SJSA1 (cell line): ENCODE measurements at regions not wholly inside any gene's neighbourhood (a gene's known extent, or its start where the extent isn't known, plus 50 kb on each side); places are given as distances from the start of the nearest gene placed in this dataset.

ENCODE experiments used
- DNase-seq, 2 experiments: peaks; one replicate each; pipeline ENCODE4 v3.0.0-alpha.2; 2015 to 2020; ENCODE audit warnings: low spot score in 2 of 2, low read depth in 1 of 2
- H3K27ac ChIP-seq: fragments of 250-450 bp; sonication (Bioruptor Pico); 2 replicates; pipeline ENCODE4 v1.5.1; 2020; ENCODE audit warnings: mild to moderate bottlenecking, moderate library complexity
- H3K27me3 ChIP-seq: fragments of 250-450 bp; sonication (Bioruptor Pico); replicated peaks from 2 replicates; pipeline ENCODE4 v1.5.1; 2020; ENCODE audit warnings: mild to moderate bottlenecking, moderate library complexity
- H3K36me3 ChIP-seq: fragments of 250-450 bp; sonication (Bioruptor Pico); 2 replicates; pipeline ENCODE4 v1.5.1; 2020; ENCODE audit warnings: mild to moderate bottlenecking
- H3K4me1 ChIP-seq: fragments of 250-450 bp; sonication (Bioruptor Pico); replicated peaks from 2 replicates; pipeline ENCODE4 v1.6.1; 2021; ENCODE audit warnings: mild to moderate bottlenecking
- H3K4me3 ChIP-seq: fragments of 250-450 bp; sonication (Bioruptor Pico); 2 replicates; pipeline ENCODE4 v1.5.1; 2020; ENCODE audit warnings: mild to moderate bottlenecking
- H3K9me3 ChIP-seq: fragments of 250-450 bp; sonication (Bioruptor Pico); replicated peaks from 2 replicates; pipeline ENCODE4 v1.5.1; 2020; ENCODE audit warnings: mild to moderate bottlenecking

- DNase-seq = no peak
- H3K9me3 ChIP-seq = no peaks in the 10 kb centered on the region
- H3K27me3 ChIP-seq = no peaks in the 10 kb centered on the region
Observed at GRCh38 chr6:167502471-167502870, 177.6 kb downstream of the TTLL2 start.

GRCh38 chr6:167504385-167504961, 179.6 kb downstream of the TTLL2 start:
- no peaks in the 10 kb centered on the region for H3K9me3 ChIP-seq
- H3K4me1 ChIP-seq = no peaks in the 10 kb centered on the region
- H3K27ac ChIP-seq = no peak overlapping the region
- no peaks in the 10 kb centered on the region for H3K27me3 ChIP-seq
- no peak for DNase-seq
- H3K4me3 ChIP-seq = no peak overlapping the region
- no peaks in the 10 kb centered on the region for H3K36me3 ChIP-seq

More at GRCh38 chr6:167502471-167502870, 177.6 kb downstream of the TTLL2 start:
- H3K36me3 ChIP-seq = no peaks in the 10 kb centered on the region
- H3K27ac ChIP-seq = no peak overlapping the region
- peaks cover 4% of the 10 kb centered on the region for H3K4me1 ChIP-seq
- H3K4me3 ChIP-seq = no peak overlapping the region

- Histone ChIP-seq H3K27me3 (no peaks in the 10 kb centered on the region), H3K9me3 (no peaks in the 10 kb centered on the region)
Observed at GRCh38 chr6:167505199-167505598, 180.3 kb downstream of the TTLL2 start.

GRCh38 chr6:167505782-167506181, 180.9 kb downstream of the TTLL2 start:
- Histone ChIP-seq H3K36me3 (no peaks in the 10 kb centered on the region), H3K27me3 (no peaks in the 10 kb centered on the region), H3K4me3 (no peak overlapping the region), H3K9me3 (no peaks in the 10 kb centered on the region), H3K27ac (no peak overlapping the region), H3K4me1 (no peaks in the 10 kb centered on the region)
- no peak for DNase-seq

More at GRCh38 chr6:167505199-167505598, 180.3 kb downstream of the TTLL2 start:
- H3K4me3 ChIP-seq = no peak overlapping the region
- DNase-seq = no peak
- H3K27ac ChIP-seq = no peak overlapping the region
- H3K4me1 ChIP-seq = no peaks in the 10 kb centered on the region
- no peaks in the 10 kb centered on the region for H3K36me3 ChIP-seq

- DNase-seq = no peak
- H3K4me1 ChIP-seq = no peaks in the 10 kb centered on the region
- H3K36me3 ChIP-seq = no peaks in the 10 kb centered on the region
- no peaks in the 10 kb centered on the region for H3K9me3 ChIP-seq
- no peak overlapping the region for H3K27ac ChIP-seq
- no peak overlapping the region for H3K4me3 ChIP-seq
- H3K27me3 ChIP-seq = no peaks in the 10 kb centered on the region
Observed at GRCh38 chr6:167506443-167507301, 181.8 kb downstream of the TTLL2 start.

GRCh38 chr6:167507376-167507945, 182.6 kb downstream of the TTLL2 start:
- DNase-seq = no peak
- Histone ChIP-seq H3K9me3 (no peaks in the 10 kb centered on the region), H3K27ac (no peak overlapping the region), H3K27me3 (no peaks in the 10 kb centered on the region), H3K4me3 (no peak overlapping the region), H3K36me3 (no peaks in the 10 kb centered on the region), H3K4me1 (no peaks in the 10 kb centered on the region)

GRCh38 chr6:167508919-167509852, 184.3 kb downstream of the TTLL2 start:
- Histone ChIP-seq H3K27me3 (no peaks in the 10 kb centered on the region), H3K4me3 (no peak overlapping the region), H3K9me3 (no peaks in the 10 kb centered on the region), H3K36me3 (no peaks in the 10 kb centered on the region), H3K4me1 (no peaks in the 10 kb centered on the region), H3K27ac (no peak overlapping the region)
- no peak for DNase-seq

- no peak overlapping the region for H3K27ac ChIP-seq
- no peak for DNase-seq
- no peak overlapping the region for H3K4me3 ChIP-seq
- H3K36me3 ChIP-seq = no peaks in the 10 kb centered on the region
- H3K4me1 ChIP-seq = no peaks in the 10 kb centered on the region
- no peaks in the 10 kb centered on the region for H3K27me3 ChIP-seq
- no peaks in the 10 kb centered on the region for H3K9me3 ChIP-seq
Observed at GRCh38 chr6:167509853-167510220, 185.0 kb downstream of the TTLL2 start.

- no peak overlapping the region for H3K27ac ChIP-seq
- H3K9me3 ChIP-seq = no peaks in the 10 kb centered on the region
- no peak overlapping the region for H3K4me3 ChIP-seq
- no peaks in the 10 kb centered on the region for H3K27me3 ChIP-seq
- DNase-seq = no peak
- no peaks in the 10 kb centered on the region for H3K4me1 ChIP-seq
- no peaks in the 10 kb centered on the region for H3K36me3 ChIP-seq
Observed at GRCh38 chr6:167510648-167511047, 185.8 kb downstream of the TTLL2 start.

GRCh38 chr6:167512696-167513375, 187.9 kb downstream of the TTLL2 start:
- Histone ChIP-seq H3K4me3 (no peak overlapping the region), H3K9me3 (no peaks in the 10 kb centered on the region), H3K27me3 (no peaks in the 10 kb centered on the region), H3K36me3 (no peaks in the 10 kb centered on the region), H3K4me1 (no peaks in the 10 kb centered on the region), H3K27ac (no peak overlapping the region)
- DNase-seq = no peak

- DNase-seq = no peak
- Histone ChIP-seq H3K27me3 (no peaks in the 10 kb centered on the region), H3K4me3 (no peak overlapping the region), H3K9me3 (no peaks in the 10 kb centered on the region), H3K4me1 (no peaks in the 10 kb centered on the region; the same call in 1 of the 2 replicates), H3K27ac (no peak overlapping the region), H3K36me3 (no peaks in the 10 kb centered on the region)
Observed at GRCh38 chr6:167513778-167514177, 188.9 kb downstream of the TTLL2 start.

- no peaks in the 10 kb centered on the region for H3K9me3 ChIP-seq
- H3K27ac ChIP-seq = no peak overlapping the region
- DNase-seq = no peak
- no peaks in the 10 kb centered on the region for H3K36me3 ChIP-seq
- H3K4me3 ChIP-seq = no peak overlapping the region
- no peaks in the 10 kb centered on the region; the same call in 1 of the 2 replicates for H3K4me1 ChIP-seq
- H3K27me3 ChIP-seq = no peaks in the 10 kb centered on the region
Observed at GRCh38 chr6:167514524-167514923, 189.6 kb downstream of the TTLL2 start.

- Histone ChIP-seq H3K27me3 (no peaks in the 10 kb centered on the region), H3K9me3 (no peaks in the 10 kb centered on the region), H3K36me3 (no peaks in the 10 kb centered on the region), H3K27ac (no peak overlapping the region), H3K4me1 (no peaks in the 10 kb centered on the region; the same call in 1 of the 2 replicates), H3K4me3 (no peak overlapping the region)
- no peak for DNase-seq
Observed at GRCh38 chr6:167515873-167516507, 191.1 kb downstream of the TTLL2 start.
